ENCODE measurements at regions not wholly inside any gene's neighbourhood (a gene's known extent, or its start where the extent isn't known, plus 50 kb on each side); places are given as distances from the start of the nearest gene placed in this dataset.
"Not testable (repeated sequence)": the region's sequence is repeated elsewhere in the genome, so short reads cannot be mapped to it uniquely, and the experiment has no call there.

GRCh38 chr20:52008874-52009273, 182.7 kb downstream of the ZFP64 start:
- DNase-seq (ENCODE audit: low spot score): no peak

DNA sequence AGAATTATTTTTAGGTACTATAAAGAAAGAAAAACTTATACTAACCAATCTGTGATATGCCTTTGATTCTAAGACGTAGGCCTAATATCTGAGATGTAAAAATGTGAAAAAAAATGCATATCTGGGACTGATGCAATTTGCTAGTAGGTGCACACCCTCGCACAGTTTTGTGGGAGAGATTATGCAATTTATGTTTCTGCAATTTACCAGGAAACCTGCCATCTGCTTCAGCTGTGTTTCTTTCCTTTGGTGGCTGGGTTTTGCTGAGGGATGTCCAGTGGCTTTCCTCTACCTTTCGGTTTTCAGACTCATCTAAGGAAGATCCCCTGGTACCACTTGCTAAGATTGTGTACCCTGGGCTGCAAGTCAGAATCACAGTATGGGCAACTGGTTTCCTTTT, 186.9 kb downstream of the ZFP64 start:
- peak; percentile 29 for DNase-seq (ENCODE audit: low spot score)

- no peak for DNase-seq (ENCODE audit: low spot score)
These were observed 187.6 kb downstream of the ZFP64 start for GRCh38 chr20:52004018-52004417.

GRCh38 chr20:52003415-52003814, 188.2 kb downstream of the ZFP64 start:
- no peak for DNase-seq (ENCODE audit: low spot score)

- DNase-seq (ENCODE audit: low spot score): no peak
These were observed 189.4 kb downstream of the ZFP64 start for GRCh38 chr20:52001999-52002666.

GRCh38 chr20:51997281-51997936, 194.2 kb downstream of the ZFP64 start:
- DNase-seq (ENCODE audit: low spot score): not testable (repeated sequence)

DNA sequence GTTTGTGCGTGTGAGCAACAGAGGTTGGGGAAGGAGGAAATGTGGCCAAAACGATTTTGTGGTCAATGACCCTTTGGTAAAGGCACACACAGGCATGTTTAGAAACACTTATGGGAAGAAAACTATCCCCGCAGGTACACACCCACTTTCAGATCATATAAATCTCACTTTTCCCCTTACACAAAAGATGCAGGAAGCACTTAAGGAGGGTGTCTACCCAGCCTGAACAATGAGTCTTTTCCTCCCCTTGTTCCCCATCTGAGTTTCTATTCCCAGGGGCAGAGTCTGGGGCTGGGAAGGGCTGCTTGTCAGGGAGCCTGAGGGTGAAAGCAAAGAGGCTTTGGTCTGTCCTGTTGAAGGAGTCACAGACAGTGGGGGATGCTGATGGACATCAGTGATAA, 193.2 kb upstream of the SALL4 start:
- DNase-seq (ENCODE audit: low spot score): no peak

- DNase-seq (ENCODE audit: low spot score): no peak
These were observed 192.6 kb upstream of the SALL4 start for GRCh38 chr20:51994751-51995417.

DNA sequence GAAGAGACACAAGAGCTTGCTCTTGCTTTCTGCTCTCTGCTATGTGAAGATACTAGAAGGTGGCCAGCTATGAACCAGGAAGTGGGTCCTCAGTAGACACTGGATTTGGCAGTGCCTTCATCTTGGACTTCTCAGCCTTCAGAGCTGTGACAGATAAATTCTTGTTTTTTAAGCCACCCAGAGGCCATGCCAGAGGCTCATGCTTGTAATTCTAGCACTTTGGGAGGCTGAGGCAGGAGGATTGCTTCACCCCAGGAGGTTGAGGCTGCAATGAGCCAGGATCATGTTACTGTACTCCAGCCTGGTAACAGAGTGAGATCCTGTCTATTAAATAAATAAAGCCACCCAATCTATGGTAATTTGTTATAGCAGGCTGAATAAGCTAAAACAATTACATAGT, 185.5 kb upstream of the SALL4 start:
- no peak for DNase-seq (ENCODE audit: low spot score)

DNA sequence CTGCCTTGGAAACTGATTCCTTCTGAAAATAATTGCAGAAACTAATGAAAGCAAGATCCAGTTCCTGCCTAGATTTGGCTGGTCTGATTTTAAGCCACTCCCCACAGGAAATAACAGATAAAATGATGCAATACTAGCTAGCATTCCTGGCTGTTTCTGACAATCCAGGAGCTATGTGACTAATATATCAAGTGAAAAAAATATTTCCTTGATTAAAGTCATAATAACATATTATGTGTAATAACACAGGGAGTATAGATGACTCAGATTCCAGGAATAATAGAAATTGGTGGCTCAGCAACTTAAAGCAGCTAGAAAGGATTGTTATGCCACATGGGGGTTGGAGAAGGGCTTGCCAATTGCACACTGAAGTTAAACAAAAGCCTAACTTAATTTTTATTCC, 182.7 kb upstream of the SALL4 start:
- DNase-seq (ENCODE audit: low spot score): peak; percentile 84

DNA sequence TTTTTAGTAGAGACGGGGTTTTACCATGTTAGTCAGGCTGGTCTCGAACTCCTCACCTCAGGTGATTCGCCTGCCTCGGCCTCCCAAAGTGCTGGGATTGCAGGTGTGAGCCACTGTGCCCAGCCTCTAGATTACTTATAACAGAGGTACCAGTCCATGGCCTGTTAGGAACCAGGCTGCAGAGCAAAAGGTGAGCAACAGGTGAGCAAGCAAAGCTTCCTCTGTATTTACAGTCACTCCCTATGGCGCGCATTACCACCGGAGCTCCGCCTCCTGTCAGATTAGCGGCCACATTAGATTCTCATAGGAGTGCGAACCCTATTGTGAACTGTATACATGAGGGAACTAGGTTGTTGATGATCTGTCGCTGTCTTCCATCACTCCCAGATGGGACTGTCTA, 178.0 kb upstream of the SALL4 start:
- DNase-seq (ENCODE audit: low spot score): no peak

DNA sequence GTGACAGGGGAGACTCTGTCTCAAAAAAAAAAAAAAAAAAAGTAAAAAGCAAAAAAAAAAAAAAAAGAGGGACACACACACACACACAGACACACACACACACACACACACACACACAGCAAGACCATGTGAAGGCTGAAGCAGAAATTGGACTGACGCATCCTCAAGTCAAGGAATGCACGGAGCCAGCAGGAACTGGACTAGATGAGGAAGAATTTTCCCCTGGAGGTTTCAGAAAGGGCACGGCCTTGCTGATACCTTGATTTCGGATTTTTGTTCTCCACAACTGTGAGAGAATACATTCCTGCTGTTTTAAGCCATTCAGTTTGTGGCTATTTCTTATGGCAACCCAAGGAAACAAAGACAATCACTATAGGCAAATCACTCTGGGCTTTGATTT, 176.9 kb upstream of the SALL4 start:
- DNase-seq (ENCODE audit: low spot score): no peak

DNA sequence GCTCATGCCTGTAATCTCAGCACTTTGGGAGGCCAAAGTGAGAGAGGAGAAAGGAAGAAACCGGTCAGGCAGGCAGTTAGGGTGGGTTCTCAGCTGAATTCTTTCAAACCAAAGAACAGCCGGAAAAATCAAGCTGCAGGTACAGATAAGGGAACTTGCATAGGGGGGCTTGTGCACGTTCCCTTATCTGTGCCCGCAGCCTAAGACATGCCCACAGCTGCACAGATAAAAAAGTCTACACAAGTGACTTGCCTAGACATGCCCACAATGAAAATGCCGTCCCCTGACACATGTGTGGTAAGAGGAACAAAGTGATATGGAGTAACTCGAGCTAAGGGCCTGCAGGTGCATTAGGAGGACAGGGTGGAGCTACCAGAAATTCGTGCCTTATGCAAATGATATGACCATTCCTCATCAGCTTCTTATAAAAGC, 175.8 kb upstream of the SALL4 start:
- DNase-seq (ENCODE audit: low spot score): no peak

- DNase-seq (ENCODE audit: low spot score): no peak
These were observed 169.7 kb upstream of the SALL4 start for GRCh38 chr20:51972056-51972455.

- DNase-seq (ENCODE audit: low spot score): no peak
These were observed 168.5 kb upstream of the SALL4 start for GRCh38 chr20:51970858-51971257.

DNA sequence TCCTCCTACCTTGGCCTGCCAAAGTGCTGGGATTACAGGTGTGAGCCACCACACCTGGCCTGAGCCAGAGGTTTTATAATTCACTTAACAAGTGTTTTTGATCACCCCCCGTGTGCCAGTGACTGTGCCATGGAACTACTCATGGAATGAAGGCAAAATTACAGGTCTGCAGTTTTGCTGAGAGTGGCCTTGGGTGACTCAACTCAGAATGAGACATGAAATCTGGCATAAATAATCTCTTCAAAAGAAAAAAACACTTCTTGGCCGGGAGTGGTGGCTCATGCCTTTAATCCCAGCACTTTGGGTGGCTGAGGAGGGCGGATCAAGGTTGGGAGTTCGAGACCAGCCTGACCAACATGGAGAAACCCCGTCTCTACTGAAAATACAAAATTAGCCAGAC, 166.9 kb upstream of the SALL4 start:
- DNase-seq (ENCODE audit: low spot score): no peak

GRCh38 chr20:51968151-51968550, 165.8 kb upstream of the SALL4 start:
- no peak for DNase-seq (ENCODE audit: low spot score)

DNA sequence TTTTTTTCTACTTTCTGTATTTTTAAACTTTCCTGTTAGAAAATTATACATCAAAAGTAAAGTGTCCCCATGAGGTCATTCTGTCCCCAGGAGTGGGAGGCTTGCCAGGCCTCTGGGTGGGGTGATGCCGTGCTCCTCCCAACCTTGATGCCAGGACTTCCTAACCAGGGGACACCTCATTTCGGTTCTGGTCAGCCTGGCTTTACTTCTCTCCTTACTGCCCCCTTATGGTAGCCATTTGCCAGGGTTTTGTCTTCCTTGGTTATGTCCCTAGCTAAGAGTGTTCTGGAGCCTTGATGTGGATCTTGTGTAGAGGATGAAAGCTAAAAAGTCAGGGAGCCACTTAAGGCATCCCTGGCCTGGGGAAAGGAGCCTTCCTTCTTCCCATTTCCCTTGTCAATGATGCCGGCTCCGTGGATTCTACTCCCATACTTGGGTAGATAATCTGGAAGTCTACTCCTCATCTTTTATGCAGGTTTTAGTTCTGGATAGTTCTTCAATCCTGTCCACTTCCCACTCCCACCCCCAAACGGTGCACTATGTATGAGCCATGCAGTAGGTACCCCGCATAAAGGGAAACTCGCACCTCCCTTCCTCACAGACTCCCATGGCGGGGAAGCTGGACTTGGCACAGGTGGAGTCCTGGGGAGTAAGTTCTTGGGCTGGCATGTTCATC, 164.1 kb upstream of the SALL4 start:
- peak; percentile 57 for DNase-seq (ENCODE audit: low spot score)

- no peak for DNase-seq (ENCODE audit: low spot score)
These were observed 159.8 kb upstream of the SALL4 start for GRCh38 chr20:51961964-51962761.

- DNase-seq (ENCODE audit: low spot score): no peak
These were observed 157.8 kb upstream of the SALL4 start for GRCh38 chr20:51960047-51960675.

DNA sequence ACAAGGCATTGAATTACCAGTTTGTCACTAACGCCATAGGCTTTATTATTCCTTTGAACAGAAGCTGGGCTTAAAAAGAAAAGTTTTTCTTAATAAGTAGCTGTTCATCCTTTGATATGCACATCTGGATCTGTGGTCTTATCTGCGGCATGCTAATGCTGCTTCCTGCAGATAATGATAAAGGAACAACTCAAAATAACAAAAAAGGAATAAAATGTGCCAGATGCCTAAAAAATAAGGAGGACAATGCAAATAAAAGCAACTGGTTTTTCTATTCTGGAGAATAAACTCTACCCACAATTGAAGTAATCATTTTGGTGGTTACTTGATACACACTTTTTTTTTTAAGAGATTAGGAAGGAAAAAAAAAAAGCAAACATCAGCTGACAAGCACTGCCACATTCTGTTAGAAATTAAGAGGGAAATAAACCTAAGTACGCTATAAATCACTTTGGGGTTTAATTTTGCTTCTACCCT, 156.8 kb upstream of the SALL4 start:
- DNase-seq (ENCODE audit: low spot score): no peak
